HepG2 (cell line): ENCODE measurements at regions not wholly inside any gene's neighbourhood (a gene's known extent, or its start where the extent isn't known, plus 50 kb on each side); places are given as distances from the start of the nearest gene placed in this dataset.

Experiments used
- ATAC-seq: fragments of 200-7000 bp; cut with Tn5 transposase; 3 replicates; pipeline ENCODE4 v1.9.1; 2020; ENCODE audit warnings: mild to moderate bottlenecking, moderate library complexity
- BruUV-seq: library from RNA; stranded (reverse); fragments of 400-500 nt; replicated peaks from 2 replicates; lab custom pipeline; 2021; lab: Mats Ljungman, UMichigan
- CTCF ChIA-PET: fragments of 300-600 bp; formaldehyde crosslinking; extraction: SDS; loops from one replicate; lab custom pipeline; 2021; ENCODE audit warnings: low total read pairs, inconsistent platforms, low intra/inter-chr PET ratio; lab: Yijun Ruan, JAX
- POLR2A ChIA-PET: fragments of 350-600 bp; sonication (Branson Sonifier 250); formaldehyde crosslinking; loops from one replicate; lab custom pipeline; 2020; ENCODE audit warnings: antibody characterized with exemption, inconsistent platforms; lab: Yijun Ruan, JAX
- DNase-seq: peaks from one replicate; pipeline ENCODE4 v3.0.0-alpha.2; 2015; ENCODE audit warnings: low spot score
- FAIRE-seq: peaks from 3 replicates; lab custom pipeline; 2011; peaks lifted over from hg19 to GRCh38; lab: Jason Lieb, UNC
- H2AFZ ChIP-seq: one replicate; pipeline ENCODE4 v1.6.1; 2011; ENCODE audit warnings: low read length, inconsistent platforms
- H3K27ac ChIP-seq: fragments of 300-600 bp; 3 replicates; pipeline ENCODE4 v1.8.0; 2011; ENCODE audit warnings: mixed run types, mild to moderate bottlenecking, mixed read lengths, low read length, inconsistent platforms; ENCODE audit not compliant: insufficient read depth; ENCODE audit errors: extremely low read length
- H3K27me3 ChIP-seq, 2 experiments: fragments of 200-600 bp in 1 of 2; 2 replicates in 1 of 2; 3 replicates in 1 of 2; pipeline versions ENCODE4 v1.6.0 to v1.8.0; 2011; ENCODE audit warnings: low read length in 2 of 2, mild to moderate bottlenecking in 2 of 2, moderate library complexity in 2 of 2, inconsistent platforms in 1 of 2; ENCODE audit not compliant: insufficient read depth in 2 of 2, control insufficient read depth in 1 of 2
- H3K36me3 ChIP-seq, 2 experiments: fragments of 200-600 bp in 1 of 2; replicated peaks in 1 of 2; 2 replicates in 1 of 2; 3 replicates in 1 of 2; pipeline versions ENCODE4 v1.5.1 to v1.8.0; 2011; ENCODE audit warnings: low read length in 2 of 2, inconsistent platforms in 1 of 2; ENCODE audit not compliant: insufficient read depth in 2 of 2, control insufficient read depth in 1 of 2
- H3K4me1 ChIP-seq: 2 replicates; pipeline ENCODE4 v1.5.1; 2012; ENCODE audit warnings: low read length, inconsistent platforms; ENCODE audit not compliant: insufficient read depth
- H3K4me2 ChIP-seq: 2 replicates; pipeline ENCODE4 v1.6.0; 2011; ENCODE audit warnings: low read depth, low read length, inconsistent platforms
- H3K4me3 ChIP-seq, 3 experiments: fragments of 200-600 bp in 1 of 3; sonication (generic), shearing (Covaris generic) in 1 of 3; replicated peaks in 1 of 3; 2 replicates each; pipeline ENCODE4 v1.5.1; 2011 to 2016; ENCODE audit warnings: low read length in 3 of 3, inconsistent platforms in 2 of 3, low read depth in 2 of 3, mild to moderate bottlenecking in 2 of 3, control low read depth in 1 of 3, mixed read lengths in 1 of 3; ENCODE audit not compliant: insufficient read depth in 1 of 3
- H3K79me2 ChIP-seq: one replicate; pipeline ENCODE4 v1.6.1; 2011; ENCODE audit warnings: low read length, inconsistent platforms; ENCODE audit not compliant: insufficient read depth
- H3K9ac ChIP-seq: 2 replicates; pipeline ENCODE4 v1.6.0; 2011; ENCODE audit warnings: mild to moderate bottlenecking, low read depth, low read length, inconsistent platforms; ENCODE audit not compliant: insufficient read depth
- H3K9me3 ChIP-seq: 2 replicates; pipeline ENCODE4 v1.5.1; 2012; ENCODE audit warnings: mild to moderate bottlenecking, low read length
- H4K20me1 ChIP-seq: 2 replicates; pipeline ENCODE4 v1.6.0; 2011; ENCODE audit warnings: inconsistent platforms, mild to moderate bottlenecking, low read length, moderate library complexity; ENCODE audit not compliant: insufficient read depth
- ISL2 ChIP-seq: sonication (generic); formaldehyde crosslinking; IDR thresholded peaks from 2 replicates; pipeline ENCODE4 v1.5.0; 2020; ENCODE audit warnings: missing genetic modification reagents
- NFKB2 ChIP-seq: sonication (generic); formaldehyde crosslinking; IDR thresholded peaks from 2 replicates; pipeline ENCODE4 v1.4.0; 2020; ENCODE audit warnings: missing genetic modification reagents, borderline replicate concordance
- NFKBIZ ChIP-seq: IDR thresholded peaks from 2 replicates; pipeline ENCODE4 v1.6.1; 2018; ENCODE audit warnings: missing genetic modification reagents, missing compliant biosample characterization
- STAG1 ChIP-seq: sonication (generic); formaldehyde crosslinking; IDR thresholded peaks from 2 replicates; pipeline ENCODE4 v1.4.0; 2020; ENCODE audit warnings: missing genetic modification reagents
- ZNF343 ChIP-seq: sonication (generic); formaldehyde crosslinking; IDR thresholded peaks from 2 replicates; pipeline ENCODE4 v1.4.0; 2020; ENCODE audit warnings: mild to moderate bottlenecking, missing genetic modification reagents
- ZNF547 ChIP-seq: sonication (generic); formaldehyde crosslinking; IDR thresholded peaks from 2 replicates; pipeline ENCODE4 v1.5.1; 2020; ENCODE audit warnings: mild to moderate bottlenecking, missing genetic modification reagents
- ZNF780A ChIP-seq: sonication (generic); formaldehyde crosslinking; IDR thresholded peaks from 2 replicates; pipeline ENCODE4 v1.8.0; 2022; ENCODE audit warnings: mild to moderate bottlenecking, missing genetic modification reagents, moderate library complexity
- ZNF781 ChIP-seq: sonication (generic); formaldehyde crosslinking; IDR thresholded peaks from 2 replicates; pipeline ENCODE4 v1.5.1; 2020; ENCODE audit warnings: borderline replicate concordance, mild to moderate bottlenecking, missing genetic modification reagents; ENCODE audit errors: not compliant biosample characterization
- WGBS: methylation state at CpG from one replicate; pipeline ENCODE4 v1.1.6; 2017; ENCODE audit warnings: low lambda C conversion rate; 5-methylcytosine and 5-hydroxymethylcytosine counted together
- in situ Hi-C: cut with HindIII; loops from 2 replicates; pipeline ENCODE4 v1.10.0; 2017; ENCODE audit warnings: low pct_unique_long_range_greater_than_20kb; ENCODE audit not compliant: extremely low pct_ligation_motif_present
- intact Hi-C: fragments of 100-400 bp; cut with micrococcal nuclease; formaldehyde crosslinking; loops from one replicate; pipeline ENCODE4 v1.10.0; 2022; ENCODE audit not compliant: unreplicated experiment
- TF ChIP-seq, protein P1 (sequence below): sonication (generic); formaldehyde crosslinking; IDR thresholded peaks from 2 replicates; pipeline ENCODE4 v1.5.0; 2020; ENCODE audit warnings: mild to moderate bottlenecking, missing genetic modification reagents, moderate library complexity
- TF ChIP-seq, protein P2 (sequence below): fragments of 450-650 bp; IDR thresholded peaks from 2 replicates; pipeline ENCODE4 v1.6.1; 2017; ENCODE audit warnings: mild to moderate bottlenecking

DNA sequence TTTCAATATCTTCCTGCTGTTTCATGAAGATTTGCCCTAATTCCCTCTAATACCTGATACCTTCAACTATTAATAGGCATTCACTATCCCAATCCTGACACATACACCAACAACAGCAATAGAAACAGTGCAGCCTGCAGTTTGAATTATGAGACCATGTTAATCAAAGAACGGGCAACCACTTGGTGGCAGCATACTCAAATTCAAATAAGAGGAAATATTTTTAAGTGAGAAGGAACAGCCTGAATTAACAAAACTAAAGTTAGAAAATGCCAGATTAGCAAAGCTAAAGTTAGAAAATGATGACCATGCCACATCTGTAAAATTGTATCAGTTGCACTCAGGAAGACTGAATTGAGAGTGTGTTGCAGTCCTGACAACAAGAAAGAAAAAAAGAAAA is 204.9 kb downstream of the SMARCA1 start:
- ATAC-seq: no peak
- POLR2A ChIA-PET: no interaction called here
- H4K20me1 ChIP-seq: no peaks in the 10 kb centered on the region
- no peak overlapping the region for H3K4me2 ChIP-seq
- no peaks in the 10 kb centered on the region for H3K79me2 ChIP-seq
- no peak overlapping the region for H3K27ac ChIP-seq
- no peaks in the 10 kb centered on the region for H3K36me3 ChIP-seq
- H3K4me3 ChIP-seq: no peak overlapping the region
- DNase-seq: peak; percentile 21
- H3K9me3 ChIP-seq: no peaks in the 10 kb centered on the region
- H3K4me1 ChIP-seq: no peaks in the 10 kb centered on the region
- CTCF ChIA-PET: no interaction called here
- TF ChIP-seq NFKBIZ (CRISPR knock-in tag): no peak
- no peak for TF ChIP-seq ZNF781 (CRISPR knock-in tag)
- TF ChIP-seq ISL2: no peak
- peak; percentile 40 for TF ChIP-seq STAG1
- no peak for TF ChIP-seq ZNF780A (CRISPR knock-in tag)
- no peak for TF ChIP-seq NFKB2
- TF ChIP-seq ZNF343 (CRISPR knock-in tag): no peak
- TF ChIP-seq, protein P1, sequence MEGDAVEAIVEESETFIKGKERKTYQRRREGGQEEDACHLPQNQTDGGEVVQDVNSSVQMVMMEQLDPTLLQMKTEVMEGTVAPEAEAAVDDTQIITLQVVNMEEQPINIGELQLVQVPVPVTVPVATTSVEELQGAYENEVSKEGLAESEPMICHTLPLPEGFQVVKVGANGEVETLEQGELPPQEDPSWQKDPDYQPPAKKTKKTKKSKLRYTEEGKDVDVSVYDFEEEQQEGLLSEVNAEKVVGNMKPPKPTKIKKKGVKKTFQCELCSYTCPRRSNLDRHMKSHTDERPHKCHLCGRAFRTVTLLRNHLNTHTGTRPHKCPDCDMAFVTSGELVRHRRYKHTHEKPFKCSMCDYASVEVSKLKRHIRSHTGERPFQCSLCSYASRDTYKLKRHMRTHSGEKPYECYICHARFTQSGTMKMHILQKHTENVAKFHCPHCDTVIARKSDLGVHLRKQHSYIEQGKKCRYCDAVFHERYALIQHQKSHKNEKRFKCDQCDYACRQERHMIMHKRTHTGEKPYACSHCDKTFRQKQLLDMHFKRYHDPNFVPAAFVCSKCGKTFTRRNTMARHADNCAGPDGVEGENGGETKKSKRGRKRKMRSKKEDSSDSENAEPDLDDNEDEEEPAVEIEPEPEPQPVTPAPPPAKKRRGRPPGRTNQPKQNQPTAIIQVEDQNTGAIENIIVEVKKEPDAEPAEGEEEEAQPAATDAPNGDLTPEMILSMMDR: peak; percentile 42
- no TSS peak for BruUV-seq
- no peak overlapping the region for H2AFZ ChIP-seq
- in situ Hi-C loops (no loop called here), intact Hi-C loops (no loop called here)
- WGBS: 37% methylated on average over 1 of the region's 1 CpG
- no peaks in the 10 kb centered on the region for H3K27me3 ChIP-seq
- no peak overlapping the region for H3K9ac ChIP-seq
- peak; percentile 53 for FAIRE-seq

DNA sequence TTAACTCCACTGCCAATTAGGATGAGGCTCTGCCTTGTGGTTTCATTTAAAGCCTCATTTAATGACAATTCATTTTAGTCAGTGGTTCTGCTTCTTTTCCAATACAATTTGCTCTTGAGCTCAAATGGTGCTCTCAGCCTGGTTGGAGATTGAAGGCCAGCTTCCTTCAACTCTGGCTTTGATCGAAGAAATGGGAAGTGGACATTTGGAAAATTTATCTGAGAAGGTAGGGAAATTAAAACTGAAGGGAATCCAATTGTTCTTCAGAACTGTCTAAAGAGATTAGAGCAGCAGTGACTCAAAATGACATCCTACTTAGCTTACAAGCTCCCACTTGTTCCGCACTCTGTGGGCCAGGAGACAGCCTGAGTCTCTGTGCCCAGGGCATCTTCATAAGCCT is 206.8 kb downstream of the SMARCA1 start:
- Histone ChIP-seq H3K4me3 (no peak overlapping the region), H3K9me3 (no peaks in the 10 kb centered on the region), H4K20me1 (no peaks in the 10 kb centered on the region), H3K36me3 (no peaks in the 10 kb centered on the region), H3K4me1 (no peaks in the 10 kb centered on the region), H2AFZ (no peak overlapping the region), H3K27me3 (no peaks in the 10 kb centered on the region), H3K4me2 (no peak overlapping the region), H3K9ac (no peak overlapping the region), H3K27ac (no peak overlapping the region), H3K79me2 (no peaks in the 10 kb centered on the region)
- in situ Hi-C loops: no loop called here
- ATAC-seq: no peak
- WGBS: 100% methylated on average over 2 of the region's 2 CpGs
- ChIA-PET CTCF (no interaction called here), POLR2A (no interaction called here)
- FAIRE-seq: no peak
- DNase-seq: no peak
- intact Hi-C loops: no loop called here
- no peak for TF ChIP-seq ZNF547 (CRISPR knock-in tag)
- TF ChIP-seq, protein P2, sequence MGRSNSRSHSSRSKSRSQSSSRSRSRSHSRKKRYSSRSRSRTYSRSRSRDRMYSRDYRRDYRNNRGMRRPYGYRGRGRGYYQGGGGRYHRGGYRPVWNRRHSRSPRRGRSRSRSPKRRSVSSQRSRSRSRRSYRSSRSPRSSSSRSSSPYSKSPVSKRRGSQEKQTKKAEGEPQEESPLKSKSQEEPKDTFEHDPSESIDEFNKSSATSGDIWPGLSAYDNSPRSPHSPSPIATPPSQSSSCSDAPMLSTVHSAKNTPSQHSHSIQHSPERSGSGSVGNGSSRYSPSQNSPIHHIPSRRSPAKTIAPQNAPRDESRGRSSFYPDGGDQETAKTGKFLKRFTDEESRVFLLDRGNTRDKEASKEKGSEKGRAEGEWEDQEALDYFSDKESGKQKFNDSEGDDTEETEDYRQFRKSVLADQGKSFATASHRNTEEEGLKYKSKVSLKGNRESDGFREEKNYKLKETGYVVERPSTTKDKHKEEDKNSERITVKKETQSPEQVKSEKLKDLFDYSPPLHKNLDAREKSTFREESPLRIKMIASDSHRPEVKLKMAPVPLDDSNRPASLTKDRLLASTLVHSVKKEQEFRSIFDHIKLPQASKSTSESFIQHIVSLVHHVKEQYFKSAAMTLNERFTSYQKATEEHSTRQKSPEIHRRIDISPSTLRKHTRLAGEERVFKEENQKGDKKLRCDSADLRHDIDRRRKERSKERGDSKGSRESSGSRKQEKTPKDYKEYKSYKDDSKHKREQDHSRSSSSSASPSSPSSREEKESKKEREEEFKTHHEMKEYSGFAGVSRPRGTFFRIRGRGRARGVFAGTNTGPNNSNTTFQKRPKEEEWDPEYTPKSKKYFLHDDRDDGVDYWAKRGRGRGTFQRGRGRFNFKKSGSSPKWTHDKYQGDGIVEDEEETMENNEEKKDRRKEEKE: no peak
- no TSS peak for BruUV-seq
